Tibial nerve (tissue), 4 donors: ENCODE measurements at regions not wholly inside any gene's neighbourhood (a gene's known extent, or its start where the extent isn't known, plus 50 kb on each side); places are given as distances from the start of the nearest gene placed in this dataset.
"Not testable (repeated sequence)": the region's sequence is repeated elsewhere in the genome, so short reads cannot be mapped to it uniquely, and the experiment has no call there.

Experiments used
- DNase-seq, 2 donors: peaks; one replicate each; pipeline ENCODE4 v3.0.0-alpha.2; 2019; ENCODE audit warnings: low spot score in 2 of 2
- H3K27ac ChIP-seq, 4 donors: fragments of 200-600 bp; sonication (generic) in 3 of 4; one replicate each; pipeline ENCODE4 v1.5.1; 2017 to 2019; ENCODE audit warnings: mild to moderate bottlenecking in 1 of 4
- H3K27me3 ChIP-seq, 2 donors: fragments of 200-600 bp; sonication (generic) in 1 of 2; one replicate each; pipeline versions ENCODE4 v1.5.1 to v1.6.0; 2017 to 2019
- H3K36me3 ChIP-seq, 3 donors: fragments of 200-600 bp; sonication (generic); one replicate each; pipeline ENCODE4 v1.5.1; 2018 to 2019
- H3K4me1 ChIP-seq, 4 donors: fragments of 200-600 bp; sonication (generic) in 3 of 4; one replicate each; pipeline ENCODE4 v1.5.1; 2017 to 2019
- H3K4me3 ChIP-seq, 4 donors: fragments of 200-600 bp; sonication (generic) in 3 of 4; one replicate each; pipeline ENCODE4 v1.5.1; 2017 to 2019; ENCODE audit warnings: mild to moderate bottlenecking in 1 of 4, moderate library complexity in 1 of 4
- H3K9me3 ChIP-seq, 4 donors: fragments of 200-600 bp; sonication (generic) in 3 of 4; one replicate each; pipeline ENCODE4 v1.5.1; 2017 to 2019
- EP300 ChIP-seq, 2 donors: sonication (generic); formaldehyde crosslinking; IDR thresholded peaks; one replicate each; pipeline ENCODE4 v1.6.1; 2017; ENCODE audit warnings: antibody characterized with exemption in 2 of 2, mild to moderate bottlenecking in 1 of 2
- POLR2A ChIP-seq, 2 donors: fragments of 450-650 bp; IDR thresholded peaks; one replicate each; pipeline ENCODE4 v1.6.1; 2017; ENCODE audit warnings: antibody characterized with exemption in 2 of 2, mild to moderate bottlenecking in 2 of 2, moderate library complexity in 2 of 2
- WGBS, 2 donors: methylation state at CpG; one replicate each; pipeline ENCODE4 v1.1.5; 2018; 5-methylcytosine and 5-hydroxymethylcytosine counted together
- TF ChIP-seq, protein P1 (sequence below), 5 experiments: fragments of 200-600 bp in 3 of 5; fragments of 450-650 bp in 2 of 5; sonication (generic) in 3 of 5; IDR thresholded peaks; one replicate each; pipeline ENCODE4 v1.5.1; 2016 to 2019; ENCODE audit warnings: antibody characterized with exemption in 5 of 5, mild to moderate bottlenecking in 3 of 5, moderate library complexity in 2 of 5

DNA sequence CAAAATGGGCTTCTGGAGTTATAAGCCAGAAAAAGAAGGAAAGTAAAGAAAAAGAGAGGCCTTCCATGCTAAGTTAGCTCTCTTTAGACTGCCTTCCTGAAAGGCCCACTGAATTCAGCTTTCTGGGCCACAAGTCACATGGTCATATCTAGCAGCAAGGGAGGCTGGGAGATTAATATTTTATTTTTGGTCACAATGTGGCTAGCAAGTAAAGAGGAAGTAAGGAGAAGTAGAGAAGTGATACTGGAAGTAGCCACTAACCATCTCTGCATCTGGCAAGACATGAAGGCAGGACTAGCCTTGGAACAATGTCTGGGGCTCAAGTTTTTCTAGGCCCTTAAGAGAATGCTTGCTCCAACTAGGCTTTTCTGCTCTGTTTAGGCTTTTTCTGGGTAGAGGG lies 81.8 kb upstream of the UBE2E1 start:
- no peaks in the 10 kb centered on the region for H3K27me3 ChIP-seq
- no peaks in the 10 kb centered on the region for H3K36me3 ChIP-seq
- no peak overlapping the region for H3K4me3 ChIP-seq
- no peak for DNase-seq
- peaks cover 0 to 6% (median 0%) of the 10 kb centered on the region in 4 donors for H3K4me1 ChIP-seq
- TF ChIP-seq EP300 (IDR thresholded peaks at IDR 0.05), result no peak
- TF ChIP-seq, protein P1, sequence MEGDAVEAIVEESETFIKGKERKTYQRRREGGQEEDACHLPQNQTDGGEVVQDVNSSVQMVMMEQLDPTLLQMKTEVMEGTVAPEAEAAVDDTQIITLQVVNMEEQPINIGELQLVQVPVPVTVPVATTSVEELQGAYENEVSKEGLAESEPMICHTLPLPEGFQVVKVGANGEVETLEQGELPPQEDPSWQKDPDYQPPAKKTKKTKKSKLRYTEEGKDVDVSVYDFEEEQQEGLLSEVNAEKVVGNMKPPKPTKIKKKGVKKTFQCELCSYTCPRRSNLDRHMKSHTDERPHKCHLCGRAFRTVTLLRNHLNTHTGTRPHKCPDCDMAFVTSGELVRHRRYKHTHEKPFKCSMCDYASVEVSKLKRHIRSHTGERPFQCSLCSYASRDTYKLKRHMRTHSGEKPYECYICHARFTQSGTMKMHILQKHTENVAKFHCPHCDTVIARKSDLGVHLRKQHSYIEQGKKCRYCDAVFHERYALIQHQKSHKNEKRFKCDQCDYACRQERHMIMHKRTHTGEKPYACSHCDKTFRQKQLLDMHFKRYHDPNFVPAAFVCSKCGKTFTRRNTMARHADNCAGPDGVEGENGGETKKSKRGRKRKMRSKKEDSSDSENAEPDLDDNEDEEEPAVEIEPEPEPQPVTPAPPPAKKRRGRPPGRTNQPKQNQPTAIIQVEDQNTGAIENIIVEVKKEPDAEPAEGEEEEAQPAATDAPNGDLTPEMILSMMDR (IDR thresholded peaks at IDR 0.05), result no peak
- no peak for TF ChIP-seq POLR2A (IDR thresholded peaks at IDR 0.05)
- H3K9me3 ChIP-seq, result no peaks in the 10 kb centered on the region
- H3K27ac ChIP-seq, result no peak overlapping the region

DNA sequence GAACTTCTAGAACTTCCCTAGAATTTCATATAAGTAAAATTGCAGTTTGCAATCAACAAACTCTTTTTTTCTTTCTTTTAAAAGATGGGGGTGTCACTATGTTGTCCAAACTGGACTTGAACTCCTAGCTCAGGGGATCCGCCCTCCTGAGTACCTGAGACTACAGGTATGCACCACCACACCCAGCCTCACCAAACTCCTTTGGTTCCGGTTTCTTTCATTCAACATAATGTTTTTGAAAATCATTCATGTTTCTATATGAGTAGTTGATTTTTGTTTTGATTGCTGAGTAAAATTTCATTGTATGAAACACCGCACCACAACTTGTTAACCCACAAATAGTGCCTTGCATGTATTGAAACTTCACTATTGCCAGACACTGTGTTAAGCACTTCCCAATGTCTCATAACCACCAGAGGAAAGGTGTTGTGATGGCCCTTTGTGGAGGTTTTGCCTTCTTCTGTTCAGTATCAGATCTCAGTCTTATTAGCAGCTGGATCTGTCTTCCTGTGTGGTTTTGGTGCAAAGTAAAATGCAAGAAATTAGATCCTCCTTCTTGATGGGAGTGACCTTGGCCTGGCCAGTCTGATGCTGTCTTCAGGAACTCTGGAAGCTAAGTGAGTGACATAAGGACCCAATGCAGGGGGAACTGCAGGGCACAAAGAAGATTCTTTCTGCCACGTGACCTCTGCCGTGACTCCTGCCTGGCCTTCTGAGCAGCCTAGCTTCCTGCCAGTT lies 78.8 kb upstream of the UBE2E1 start:
- Histone ChIP-seq H3K4me1 (peaks cover 0 to 6% (median 0%) of the 10 kb centered on the region in 4 donors), H3K4me3 (no peak overlapping the region), H3K27ac (no peak overlapping the region), H3K36me3 (no peaks in the 10 kb centered on the region), H3K9me3 (no peaks in the 10 kb centered on the region), H3K27me3 (no peaks in the 10 kb centered on the region)
- DNase-seq, result no peak
- 74% methylated on average over 5 of the region's 5 CpGs for WGBS, 2 donors
- TF ChIP-seq EP300 (IDR thresholded peaks at IDR 0.05) (no peak), POLR2A (IDR thresholded peaks at IDR 0.05) (no peak)
- TF ChIP-seq, protein P1 (IDR thresholded peaks at IDR 0.05), result no peak

DNA sequence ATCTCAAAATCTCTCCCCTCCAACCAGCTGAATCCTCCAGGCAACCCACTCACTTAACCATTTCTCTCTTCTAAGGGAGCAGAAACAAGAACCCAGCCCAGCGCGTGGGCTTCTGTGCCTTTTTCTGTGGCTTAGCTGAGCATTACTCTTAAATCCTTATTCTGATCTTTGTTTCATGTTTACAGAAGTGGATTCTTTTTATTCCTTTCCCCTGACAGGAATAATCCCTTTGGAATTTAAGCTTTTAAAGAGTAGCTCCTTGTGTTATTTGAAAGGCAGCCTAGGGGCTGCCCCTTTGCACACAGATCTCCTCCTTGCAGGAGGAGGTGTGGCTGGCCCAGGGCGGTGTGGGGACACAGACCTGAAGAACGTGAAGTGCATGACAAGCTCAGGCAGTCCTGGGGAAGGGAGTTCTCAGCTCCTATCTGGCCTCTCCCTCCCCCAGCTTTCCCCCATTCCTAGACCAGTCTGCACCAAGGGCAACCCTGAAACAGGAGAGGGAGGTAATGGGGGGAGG lies 77.1 kb upstream of the UBE2E1 start:
- TF ChIP-seq, protein P1 (IDR thresholded peaks at IDR 0.05), result no peak
- TF ChIP-seq EP300 (IDR thresholded peaks at IDR 0.05) (no peak), POLR2A (IDR thresholded peaks at IDR 0.05) (no peak)
- Histone ChIP-seq H3K4me1 (peaks cover 0 to 6% (median 0%) of the 10 kb centered on the region in 4 donors), H3K36me3 (no peaks in the 10 kb centered on the region), H3K9me3 (no peaks in the 10 kb centered on the region), H3K27ac (no peak overlapping the region), H3K27me3 (no peaks in the 10 kb centered on the region), H3K4me3 (no peak overlapping the region)
- DNase-seq, result no peak
- WGBS, 2 donors, result 76 to 85% methylated on average over 4 of the region's 4 CpGs

DNA sequence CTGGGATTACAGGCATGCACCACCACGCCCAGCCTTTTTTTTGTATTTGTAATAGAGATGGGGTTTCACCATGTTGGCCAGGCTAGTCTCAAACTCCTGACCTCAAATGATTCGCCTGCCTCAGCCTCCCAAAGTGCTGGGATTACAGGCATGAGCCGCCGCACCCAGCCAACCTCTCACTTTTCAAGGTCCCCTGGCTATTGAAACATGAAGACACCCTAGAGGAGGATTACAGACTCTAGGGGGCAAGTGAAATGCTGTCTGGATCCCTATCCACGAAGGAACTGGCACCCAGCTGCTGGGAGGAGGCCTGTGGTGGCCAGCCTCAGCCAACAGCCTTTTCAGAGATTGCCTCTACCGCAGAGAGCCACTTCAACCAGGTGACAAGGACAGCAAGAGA lies 76.4 kb upstream of the UBE2E1 start:
- H3K36me3 ChIP-seq, H3K27ac ChIP-seq, H3K4me1 ChIP-seq, DNase-seq, H3K9me3 ChIP-seq, H3K27me3 ChIP-seq, H3K4me3 ChIP-seq: not testable (repeated sequence)
- WGBS, 2 donors, result 89 to 93% methylated on average over 6 of the region's 6 CpGs

DNA sequence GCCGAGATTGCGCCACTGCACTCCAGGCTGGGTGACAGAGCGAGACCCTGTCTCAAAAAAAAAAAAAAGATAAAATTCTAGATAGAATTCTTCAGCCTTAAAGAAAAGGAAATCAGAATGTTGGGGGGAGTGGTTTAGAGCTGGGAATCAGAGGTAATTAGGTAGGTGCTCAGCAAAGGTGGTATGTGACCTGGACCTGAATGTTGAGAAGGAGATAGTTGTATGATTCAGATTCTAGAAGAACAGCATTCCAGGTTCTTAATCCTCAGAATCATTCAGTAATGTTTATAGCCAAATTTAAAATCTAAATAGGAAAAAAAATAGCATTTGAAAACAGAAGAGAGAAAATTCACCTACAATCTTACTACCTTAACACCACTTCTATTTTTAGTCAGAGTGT lies 71.3 kb upstream of the UBE2E1 start:
- H3K36me3 ChIP-seq, result no peaks in the 10 kb centered on the region
- peaks cover 0 to 17% (median 2%) of the 10 kb centered on the region in 4 donors for H3K4me1 ChIP-seq
- 96 to 97% methylated on average over 3 of the region's 3 CpGs for WGBS, 2 donors
- no peak for DNase-seq
- H3K27ac ChIP-seq, result no peak overlapping the region
- H3K4me3 ChIP-seq, result no peak overlapping the region
- no peak for TF ChIP-seq EP300 (IDR thresholded peaks at IDR 0.05)
- TF ChIP-seq, protein P1 (IDR thresholded peaks at IDR 0.05), result no peak
- TF ChIP-seq POLR2A (IDR thresholded peaks at IDR 0.05), result no peak
- no peaks in the 10 kb centered on the region for H3K9me3 ChIP-seq
- no peaks in the 10 kb centered on the region for H3K27me3 ChIP-seq
